ACC112 (cell line): ENCODE measurements at regions not wholly inside any gene's neighbourhood (a gene's known extent, or its start where the extent isn't known, plus 50 kb on each side); places are given as distances from the start of the nearest gene placed in this dataset.

Experiments
- H2AFZ ChIP-seq: fragments of 200-600 bp; sonication (generic); one replicate; pipeline ENCODE4 v1.6.0; 2017; ENCODE audit warnings: antibody characterized with exemption, low read length; ENCODE audit not compliant: unreplicated experiment
- H3K27ac ChIP-seq: fragments of 200-600 bp; sonication (generic); 2 replicates; pipeline ENCODE4 v1.5.1; 2014; ENCODE audit warnings: low read depth, mild to moderate bottlenecking, antibody characterized with exemption, low read length, moderate library complexity
- H3K27me3 ChIP-seq: fragments of 200-600 bp; sonication (generic); 2 replicates; pipeline ENCODE4 v1.6.1; 2014; ENCODE audit warnings: mild to moderate bottlenecking, antibody characterized with exemption, low read length, moderate library complexity, mixed read lengths; ENCODE audit not compliant: insufficient read depth
- H3K36me3 ChIP-seq: fragments of 200-600 bp; sonication (generic); 2 replicates; pipeline ENCODE4 v1.6.1; 2016; ENCODE audit warnings: mild to moderate bottlenecking, antibody characterized with exemption, low read length, moderate library complexity, mixed read lengths; ENCODE audit not compliant: insufficient read depth
- H3K4me1 ChIP-seq: fragments of 200-600 bp; sonication (generic); one replicate; pipeline ENCODE4 v1.6.1; 2016; ENCODE audit warnings: low read length, mixed read lengths; ENCODE audit not compliant: insufficient read depth, unreplicated experiment, control insufficient read depth
- H3K4me3 ChIP-seq: fragments of 200-600 bp; sonication (generic); 2 replicates; pipeline ENCODE4 v1.5.1; 2014; ENCODE audit warnings: mild to moderate bottlenecking, low read depth, low read length
- H3K79me2 ChIP-seq: fragments of 200-600 bp; sonication (generic); one replicate; pipeline ENCODE4 v1.6.0; 2016; ENCODE audit warnings: low read length; ENCODE audit not compliant: control insufficient read depth, unreplicated experiment, insufficient read depth

DNA sequence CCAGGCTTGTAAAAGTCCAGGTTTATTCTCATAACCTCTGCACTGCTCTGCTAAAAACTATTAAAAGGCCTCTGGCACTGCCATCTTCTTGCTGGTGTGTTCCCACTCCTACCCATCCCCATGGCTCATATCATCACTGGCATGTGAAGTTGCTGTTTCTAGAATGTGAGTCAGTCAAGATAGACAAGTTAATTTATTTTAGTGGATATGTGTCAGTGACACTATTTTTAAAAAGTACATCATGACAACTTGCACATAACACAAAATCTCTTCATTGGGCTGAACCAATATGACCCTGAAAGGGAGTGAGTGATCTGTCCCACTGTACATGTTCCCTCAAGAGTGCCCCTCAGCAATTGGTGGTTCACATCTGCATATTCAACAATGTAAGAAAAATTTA is 299.7 kb downstream of the NFIB start:
- Histone ChIP-seq H3K4me1 (peaks cover 6% of the 10 kb centered on the region), H3K27me3 (peaks cover 11% of the 10 kb centered on the region), H2AFZ (no peak overlapping the region), H3K36me3 (no peaks in the 10 kb centered on the region), H3K27ac (no peak overlapping the region), H3K4me3 (no peak overlapping the region), H3K79me2 (no peaks in the 10 kb centered on the region)

DNA sequence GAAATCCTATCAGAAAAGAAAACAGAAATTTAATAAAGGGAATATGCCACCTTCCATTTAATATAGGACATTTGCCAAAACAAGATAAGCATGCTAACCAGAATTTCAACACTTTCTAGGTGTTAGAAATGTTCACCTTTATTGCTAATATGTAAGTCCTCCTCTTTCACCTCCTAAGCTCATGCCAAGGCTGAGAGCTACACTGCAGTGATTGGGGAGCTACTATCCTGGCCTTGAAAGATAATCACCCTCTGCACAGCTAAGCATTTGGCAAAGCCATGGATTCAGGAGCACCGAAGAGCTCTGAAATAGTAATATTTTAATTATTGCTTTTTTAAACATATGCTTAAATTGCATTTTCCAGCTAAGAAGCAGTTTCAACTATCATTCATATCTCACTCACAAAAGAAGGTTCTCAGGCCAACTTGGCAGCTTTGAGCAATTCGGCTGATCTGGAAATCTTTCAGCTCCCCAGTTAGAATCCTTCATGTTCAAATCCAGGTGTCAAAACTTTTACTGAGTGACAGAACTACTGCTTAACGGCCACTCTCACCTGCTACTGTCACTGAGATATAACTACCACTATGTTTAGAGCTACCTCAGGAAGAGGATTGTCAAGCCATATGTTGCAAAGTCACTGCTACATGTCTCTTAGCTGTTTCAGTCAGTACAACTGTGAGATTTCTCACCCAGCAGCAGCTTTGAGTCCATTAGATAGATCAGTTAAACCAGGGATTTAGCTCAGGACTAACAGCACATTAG is 302.0 kb downstream of the NFIB start:
- Histone ChIP-seq H2AFZ (no peak overlapping the region), H3K27ac (no peak overlapping the region), H3K4me3 (no peak overlapping the region), H3K27me3 (peaks cover 6% of the 10 kb centered on the region; the same call in 1 of the 2 replicates), H3K79me2 (no peaks in the 10 kb centered on the region), H3K36me3 (no peaks in the 10 kb centered on the region), H3K4me1 (no peaks in the 10 kb centered on the region)

DNA sequence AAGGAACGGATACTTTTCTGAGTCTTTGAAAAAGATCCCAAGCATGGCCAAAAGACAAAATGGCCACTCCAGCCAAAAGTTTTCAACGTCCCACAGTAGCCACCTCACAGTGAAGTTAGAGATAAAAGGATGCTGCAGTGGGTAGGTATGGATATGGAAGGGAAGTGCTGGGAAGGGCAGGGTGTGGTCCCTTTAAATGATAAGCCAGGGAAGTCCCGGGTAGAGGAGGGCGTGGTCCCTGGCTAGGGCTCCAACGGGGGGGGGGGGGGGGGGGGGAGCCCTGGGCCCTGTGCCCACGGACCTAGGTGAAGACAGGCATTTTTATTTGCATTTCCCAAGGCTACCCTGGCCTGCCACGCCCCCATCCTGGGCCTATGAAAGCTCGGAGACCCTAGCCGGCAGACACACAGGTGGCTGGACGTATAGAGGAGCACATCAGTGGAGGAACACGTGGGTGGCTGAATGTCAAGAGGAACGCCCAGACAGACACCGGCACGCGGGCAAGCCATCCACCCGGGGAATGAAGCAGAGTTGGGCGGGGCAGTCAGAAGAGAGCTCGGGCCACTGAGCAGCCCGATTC is 306.7 kb downstream of the NFIB start:
- Histone ChIP-seq H3K27ac (no peak overlapping the region), H3K27me3 (peaks cover 26% of the 10 kb centered on the region; the same call in 1 of the 2 replicates), H3K4me3 (no peak overlapping the region), H3K79me2 (no peaks in the 10 kb centered on the region), H3K36me3 (no peaks in the 10 kb centered on the region), H3K4me1 (no peaks in the 10 kb centered on the region), H2AFZ (no peak overlapping the region)

DNA sequence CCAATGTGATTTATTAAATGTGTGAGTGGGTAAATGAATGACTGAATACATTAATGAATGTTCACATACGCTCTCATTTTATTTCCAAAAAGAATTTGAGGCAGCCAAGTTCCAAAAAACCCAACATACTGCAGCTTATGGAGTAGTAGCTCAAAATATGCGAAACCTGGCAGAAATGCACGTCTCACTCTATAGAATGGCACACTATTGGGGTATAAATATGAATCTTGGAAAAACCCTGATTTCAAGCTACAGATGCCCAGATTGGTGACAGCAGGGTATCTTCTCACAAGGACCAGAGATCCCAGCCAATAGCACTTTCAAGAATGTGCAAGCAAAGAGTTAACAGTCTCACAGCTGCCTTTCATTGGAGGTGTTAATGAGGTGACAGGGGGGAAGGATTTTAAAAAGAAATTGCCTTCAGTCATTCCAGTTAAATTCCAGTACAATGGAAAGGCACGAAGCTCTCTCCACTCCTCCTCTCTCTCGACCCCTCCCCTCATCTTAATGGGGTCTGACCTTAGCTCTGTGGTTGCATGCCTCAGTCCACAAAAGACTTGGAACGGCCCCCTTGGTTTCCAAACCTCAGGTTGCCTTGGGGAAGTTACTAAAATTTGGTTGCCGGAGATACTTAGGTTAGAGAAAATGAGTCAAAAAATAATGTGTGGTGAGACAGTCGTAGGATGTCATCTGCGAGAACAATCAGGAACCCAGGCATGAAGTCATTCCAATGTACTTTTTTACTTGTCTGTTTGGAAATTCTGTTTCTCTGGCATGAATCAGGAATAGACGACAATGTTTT is 307.4 kb downstream of the NFIB start:
- no peak overlapping the region for H3K4me3 ChIP-seq
- H3K79me2 ChIP-seq: no peaks in the 10 kb centered on the region
- no peaks in the 10 kb centered on the region for H3K36me3 ChIP-seq
- no peaks in the 10 kb centered on the region for H3K4me1 ChIP-seq
- H2AFZ ChIP-seq: no peak overlapping the region
- no peak overlapping the region for H3K27ac ChIP-seq
- H3K27me3 ChIP-seq: peaks cover 26% of the 10 kb centered on the region; the same call in 1 of the 2 replicates

DNA sequence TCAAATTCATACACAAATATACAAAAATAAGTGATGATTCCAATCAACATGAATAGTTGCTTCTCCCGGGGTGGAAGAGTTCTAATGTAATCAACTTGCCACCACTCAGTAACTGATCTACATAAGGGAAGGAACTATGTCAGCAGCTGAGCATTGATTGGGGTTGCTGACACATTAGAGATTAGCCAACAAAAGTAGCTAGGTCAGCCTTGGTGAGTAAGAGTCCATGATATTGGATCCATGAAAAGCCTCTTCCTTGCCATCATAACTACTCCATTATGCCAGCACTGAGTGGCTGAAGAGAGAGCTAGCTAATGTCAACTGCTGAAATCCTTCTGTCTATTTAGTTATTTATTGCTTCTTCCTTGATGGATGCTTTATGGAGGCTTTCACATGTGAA is 309.8 kb downstream of the NFIB start:
- H3K36me3 ChIP-seq: no peaks in the 10 kb centered on the region
- H3K27ac ChIP-seq: no peak overlapping the region
- H3K79me2 ChIP-seq: no peaks in the 10 kb centered on the region
- no peaks in the 10 kb centered on the region for H3K4me1 ChIP-seq
- no peak overlapping the region for H2AFZ ChIP-seq
- H3K4me3 ChIP-seq: no peak overlapping the region
- H3K27me3 ChIP-seq: peaks cover 26% of the 10 kb centered on the region; the same call in 1 of the 2 replicates

DNA sequence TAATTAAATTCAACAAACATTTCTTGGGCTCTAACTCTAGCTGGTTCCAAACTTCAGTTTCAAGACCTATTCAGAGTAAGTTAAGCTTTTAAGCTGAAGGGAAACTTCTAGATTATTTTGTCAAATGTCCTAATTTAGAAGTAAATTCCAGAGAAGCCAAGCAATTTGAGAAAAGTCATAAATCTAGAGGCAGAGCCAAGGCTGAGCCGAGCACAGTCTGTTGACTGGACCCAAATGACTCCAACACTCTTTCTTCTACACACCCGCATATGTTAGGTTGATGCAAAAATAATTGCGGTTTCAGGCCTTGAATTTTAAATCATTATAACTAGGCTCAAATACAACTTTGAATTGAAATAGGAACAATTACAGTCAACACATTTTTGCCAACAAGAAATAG is 319.7 kb downstream of the NFIB start:
- no peaks in the 10 kb centered on the region for H3K36me3 ChIP-seq
- H3K4me3 ChIP-seq: no peak overlapping the region
- H3K27me3 ChIP-seq: no peaks in the 10 kb centered on the region
- H2AFZ ChIP-seq: no peak overlapping the region
- no peaks in the 10 kb centered on the region for H3K79me2 ChIP-seq
- H3K27ac ChIP-seq: no peak overlapping the region
- no peaks in the 10 kb centered on the region for H3K4me1 ChIP-seq

DNA sequence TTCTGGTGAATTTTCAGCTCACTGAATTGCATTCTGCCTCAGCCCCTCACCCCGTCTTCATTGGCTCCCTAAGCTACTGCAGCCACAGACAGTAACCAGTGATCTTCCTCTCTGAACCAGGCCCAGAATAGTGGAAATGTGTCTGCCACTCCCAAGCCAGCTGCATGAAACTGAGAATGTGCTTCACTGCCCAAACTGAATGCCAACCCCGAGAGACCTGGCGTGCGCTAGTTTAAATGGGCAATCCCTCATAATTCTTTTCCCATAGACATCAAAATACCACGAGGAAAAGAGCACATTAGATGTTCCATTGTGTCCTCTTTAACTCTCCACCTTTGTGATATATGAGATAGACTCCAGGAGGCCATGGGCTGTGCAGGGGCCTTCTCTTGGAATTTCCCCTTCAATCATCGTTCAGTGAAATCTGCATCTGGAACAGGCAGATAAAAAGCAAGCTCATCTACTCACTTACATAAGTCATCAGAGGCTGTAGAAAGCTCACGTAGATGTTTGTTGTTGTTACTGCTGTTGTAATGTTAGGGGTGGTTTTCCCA is 320.2 kb downstream of the NFIB start:
- H3K79me2 ChIP-seq: no peaks in the 10 kb centered on the region
- no peaks in the 10 kb centered on the region for H3K36me3 ChIP-seq
- no peak overlapping the region for H2AFZ ChIP-seq
- no peak overlapping the region for H3K27ac ChIP-seq
- H3K4me1 ChIP-seq: no peaks in the 10 kb centered on the region
- no peak overlapping the region for H3K4me3 ChIP-seq
- H3K27me3 ChIP-seq: no peaks in the 10 kb centered on the region

DNA sequence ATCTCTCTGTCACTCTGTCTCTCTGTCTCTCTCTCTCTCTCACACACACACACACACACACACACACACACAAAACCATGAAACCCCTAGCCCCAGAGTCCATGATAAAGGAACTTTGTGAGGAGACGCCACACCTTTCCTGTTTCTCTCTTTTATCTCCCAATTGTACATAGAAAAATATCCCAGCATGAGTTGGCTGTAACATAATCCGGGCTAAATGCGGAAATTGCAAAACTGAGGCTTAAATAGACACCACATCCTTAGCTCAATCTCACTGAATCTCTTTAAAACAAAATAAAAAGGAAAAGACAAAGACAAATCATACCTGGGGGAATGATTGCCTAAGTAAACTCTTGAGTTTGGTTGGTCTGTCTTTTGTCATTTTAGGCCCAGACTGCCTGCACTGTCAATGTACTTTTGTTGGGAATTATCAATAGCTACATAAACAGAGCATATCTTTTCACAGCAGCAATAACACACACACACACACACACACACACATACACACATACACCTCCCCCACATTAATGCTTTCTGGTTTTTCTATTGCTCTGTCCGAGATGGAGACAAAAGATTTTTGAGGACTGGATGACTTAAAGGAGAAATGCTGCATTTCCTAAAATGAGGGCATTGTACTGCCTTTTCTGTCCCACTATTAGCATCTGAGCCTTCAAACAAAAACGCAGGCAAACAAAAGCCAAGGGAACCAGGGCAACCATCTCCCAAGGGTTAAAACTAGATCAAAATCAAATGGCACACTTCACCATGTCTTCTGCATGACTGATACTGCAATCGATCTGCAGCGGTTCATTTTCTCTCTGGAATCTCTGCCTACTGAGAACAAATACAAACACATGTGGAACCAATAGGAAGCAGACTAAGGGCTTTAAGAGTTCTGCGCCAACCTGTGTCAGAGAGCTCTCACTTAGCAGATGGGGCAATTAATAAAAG is 321.5 kb downstream of the NFIB start:
- Histone ChIP-seq H3K4me3 (no peak overlapping the region), H3K27me3 (no peaks in the 10 kb centered on the region), H3K36me3 (no peaks in the 10 kb centered on the region), H3K4me1 (no peaks in the 10 kb centered on the region), H3K79me2 (no peaks in the 10 kb centered on the region), H3K27ac (no peak overlapping the region), H2AFZ (no peak overlapping the region)

DNA sequence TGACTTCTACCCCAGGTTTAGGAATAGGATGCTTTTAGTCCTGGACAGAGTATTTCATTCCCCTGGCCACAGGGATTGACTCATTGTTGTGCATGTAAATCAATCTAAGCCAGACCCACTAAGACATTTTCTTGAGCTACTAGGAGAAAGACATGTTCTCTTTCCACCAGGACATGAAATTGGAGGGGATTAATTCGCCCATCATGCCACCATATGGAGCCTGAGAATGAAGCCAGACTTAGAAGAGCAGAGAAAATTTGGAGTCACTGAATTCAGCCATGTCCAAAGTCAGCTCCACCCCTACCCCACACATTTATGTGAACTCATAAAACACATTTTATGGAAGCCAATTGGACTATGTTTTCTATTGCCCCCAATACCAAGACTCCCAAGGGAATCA is 322.5 kb downstream of the NFIB start:
- Histone ChIP-seq H3K27ac (no peak overlapping the region), H3K4me3 (no peak overlapping the region), H3K27me3 (no peaks in the 10 kb centered on the region), H3K79me2 (no peaks in the 10 kb centered on the region), H2AFZ (no peak overlapping the region), H3K4me1 (no peaks in the 10 kb centered on the region), H3K36me3 (no peaks in the 10 kb centered on the region)

DNA sequence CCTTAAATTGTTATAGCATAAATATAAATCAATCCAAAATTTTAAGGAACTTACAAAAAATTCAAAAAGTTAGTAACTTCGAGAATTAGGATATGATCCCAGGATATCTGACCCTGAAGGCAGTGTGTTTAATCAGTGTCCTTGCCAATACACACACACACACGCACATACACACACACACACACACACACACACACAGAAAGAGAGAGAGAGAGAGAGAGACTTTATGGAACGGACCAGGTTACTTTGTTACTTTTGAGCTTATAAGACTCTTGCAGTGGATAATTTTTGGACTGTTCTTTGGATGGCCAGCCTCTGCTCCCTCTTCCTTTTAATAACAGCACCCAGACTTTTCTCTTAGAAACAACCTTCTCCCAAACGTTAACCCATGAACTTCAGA is 322.9 kb downstream of the NFIB start:
- Histone ChIP-seq H3K27me3 (no peaks in the 10 kb centered on the region), H2AFZ (no peak overlapping the region), H3K79me2 (no peaks in the 10 kb centered on the region), H3K4me1 (no peaks in the 10 kb centered on the region), H3K4me3 (no peak overlapping the region), H3K36me3 (no peaks in the 10 kb centered on the region), H3K27ac (no peak overlapping the region)
